ENCODE measurements at regions not wholly inside any gene's neighbourhood (a gene's known extent, or its start where the extent isn't known, plus 50 kb on each side); places are given as distances from the start of the nearest gene placed in this dataset.

DNA sequence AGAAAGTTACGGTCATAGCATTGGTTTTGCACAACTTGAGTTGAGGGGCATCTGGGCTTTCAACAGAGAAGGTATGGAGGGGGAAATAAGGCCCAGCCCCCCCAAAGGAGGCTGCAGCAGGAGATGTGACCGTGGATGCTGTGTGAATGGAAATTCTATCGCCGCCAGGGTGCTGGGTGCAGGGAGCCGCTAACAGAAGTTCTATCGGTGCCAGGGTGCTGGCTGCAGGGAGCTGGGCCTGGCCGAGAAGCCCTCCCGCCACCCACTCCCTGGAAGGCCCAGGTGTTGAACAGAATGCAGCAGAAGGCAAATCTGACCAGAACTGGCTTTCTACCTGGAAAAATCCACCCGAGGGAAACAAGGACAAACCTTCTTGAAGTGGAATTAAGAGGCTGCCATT lies 115.0 kb downstream of the SHANK2 start:
- no peaks in the 10 kb centered on the region for H3K27me3 ChIP-seq (ENCODE audit: control insufficient read depth, insufficient read depth, low read length, poor library complexity, severe bottlenecking)
- no peak overlapping the region for H3K27ac ChIP-seq (ENCODE audit: low read depth, low read length)
- Mint-ChIP-seq H3K4me3 (no peak overlapping the region), H3K4me1 (peaks cover 5% of the 10 kb centered on the region), H3K27ac (peak overlapping the region; percentile 66), H3K27me3 (ENCODE audit: insufficient read depth) (no peaks in the 10 kb centered on the region), H3K36me3 (ENCODE audit: low read depth) (peaks cover 9% of the 10 kb centered on the region), H3K9me3 (no peaks in the 10 kb centered on the region)
- H3K4me1 ChIP-seq (ENCODE audit: control insufficient read depth, insufficient read depth, low read length) = peaks cover 2% of the 10 kb centered on the region
- TF ChIP-seq, protein P1, sequence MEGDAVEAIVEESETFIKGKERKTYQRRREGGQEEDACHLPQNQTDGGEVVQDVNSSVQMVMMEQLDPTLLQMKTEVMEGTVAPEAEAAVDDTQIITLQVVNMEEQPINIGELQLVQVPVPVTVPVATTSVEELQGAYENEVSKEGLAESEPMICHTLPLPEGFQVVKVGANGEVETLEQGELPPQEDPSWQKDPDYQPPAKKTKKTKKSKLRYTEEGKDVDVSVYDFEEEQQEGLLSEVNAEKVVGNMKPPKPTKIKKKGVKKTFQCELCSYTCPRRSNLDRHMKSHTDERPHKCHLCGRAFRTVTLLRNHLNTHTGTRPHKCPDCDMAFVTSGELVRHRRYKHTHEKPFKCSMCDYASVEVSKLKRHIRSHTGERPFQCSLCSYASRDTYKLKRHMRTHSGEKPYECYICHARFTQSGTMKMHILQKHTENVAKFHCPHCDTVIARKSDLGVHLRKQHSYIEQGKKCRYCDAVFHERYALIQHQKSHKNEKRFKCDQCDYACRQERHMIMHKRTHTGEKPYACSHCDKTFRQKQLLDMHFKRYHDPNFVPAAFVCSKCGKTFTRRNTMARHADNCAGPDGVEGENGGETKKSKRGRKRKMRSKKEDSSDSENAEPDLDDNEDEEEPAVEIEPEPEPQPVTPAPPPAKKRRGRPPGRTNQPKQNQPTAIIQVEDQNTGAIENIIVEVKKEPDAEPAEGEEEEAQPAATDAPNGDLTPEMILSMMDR (conservative IDR thresholded peaks at IDR 0.05) = no peak
- H3K4me3 ChIP-seq (ENCODE audit: low read length) = no peak overlapping the region
- no peak overlapping the region for H3K9ac ChIP-seq (ENCODE audit: extremely low read depth, low read length, poor library complexity, severe bottlenecking)
- 94 to 97% methylated on average over 8 to 9 of the region's 9 CpGs for WGBS, 2 experiments (ENCODE audit: insufficient coverage in 1 of 2, insufficient read length in 1 of 2)
- no peaks in the 10 kb centered on the region for H3K36me3 ChIP-seq (ENCODE audit: control insufficient read depth, insufficient read depth, low read length)
- no peaks in the 10 kb centered on the region for H3K9me3 ChIP-seq (ENCODE audit: control insufficient read depth, low read length)
- no peak for DNase-seq

- TF ChIP-seq, protein P1 (conservative IDR thresholded peaks at IDR 0.05) = no peak
- no peaks in the 10 kb centered on the region for H3K9me3 ChIP-seq (ENCODE audit: control insufficient read depth, low read length)
- no peak overlapping the region for H3K4me3 ChIP-seq (ENCODE audit: low read length)
- no peak overlapping the region for H3K4me3 Mint-ChIP-seq
- no peak overlapping the region for H3K27ac Mint-ChIP-seq
- peaks cover 9% of the 10 kb centered on the region for H3K36me3 Mint-ChIP-seq (ENCODE audit: low read depth)
- H3K9ac ChIP-seq (ENCODE audit: extremely low read depth, low read length, poor library complexity, severe bottlenecking) = no peak overlapping the region
- H3K36me3 ChIP-seq (ENCODE audit: control insufficient read depth, insufficient read depth, low read length) = no peaks in the 10 kb centered on the region
- H3K27me3 Mint-ChIP-seq (ENCODE audit: insufficient read depth) = no peaks in the 10 kb centered on the region
- peaks cover 10% of the 10 kb centered on the region for H3K4me1 ChIP-seq (ENCODE audit: control insufficient read depth, insufficient read depth, low read length)
- DNase-seq = no peak
- H3K9me3 Mint-ChIP-seq = no peaks in the 10 kb centered on the region
- no peaks in the 10 kb centered on the region for H3K27me3 ChIP-seq (ENCODE audit: control insufficient read depth, insufficient read depth, low read length, poor library complexity, severe bottlenecking)
- WGBS, 2 experiments (ENCODE audit: insufficient coverage in 1 of 2, insufficient read length in 1 of 2) = 92 to 95% methylated on average over 5 to 7 of the region's 7 CpGs
- peaks cover 15% of the 10 kb centered on the region for H3K4me1 Mint-ChIP-seq
- no peak overlapping the region for H3K27ac ChIP-seq (ENCODE audit: low read depth, low read length)
Observed at GRCh38 chr11:71136095-71136845, 116.1 kb downstream of the SHANK2 start.

DNA sequence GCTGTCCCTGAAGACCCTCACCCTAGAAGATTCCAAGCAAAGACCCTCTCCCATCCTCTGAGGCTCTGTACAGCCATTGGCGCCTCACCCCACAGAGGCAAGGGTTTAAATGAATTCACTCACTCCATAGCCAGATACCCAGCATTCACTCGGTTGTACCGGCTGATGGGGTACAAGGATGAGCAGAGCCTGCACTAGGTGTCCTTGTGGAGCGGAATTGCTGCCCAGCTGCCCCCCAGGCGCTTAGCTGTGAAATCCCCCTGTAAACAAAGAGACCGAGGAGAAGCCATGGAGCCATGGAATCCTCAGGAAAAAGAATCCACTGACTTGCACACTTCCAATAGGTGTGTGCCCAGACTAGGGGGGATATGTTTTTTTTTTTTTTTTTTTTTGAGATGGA lies 117.3 kb downstream of the SHANK2 start:
- no peaks in the 10 kb centered on the region for H3K9me3 Mint-ChIP-seq
- no peak overlapping the region for H3K27ac Mint-ChIP-seq
- WGBS, 2 experiments (ENCODE audit: insufficient coverage in 1 of 2, insufficient read length in 1 of 2) = 95 to 100% methylated on average over 3 to 6 of the region's 6 CpGs
- H3K4me1 ChIP-seq (ENCODE audit: control insufficient read depth, insufficient read depth, low read length) = peaks cover 10% of the 10 kb centered on the region
- TF ChIP-seq, protein P1 (conservative IDR thresholded peaks at IDR 0.05) = no peak
- no peak overlapping the region for H3K9ac ChIP-seq (ENCODE audit: extremely low read depth, low read length, poor library complexity, severe bottlenecking)
- H3K36me3 Mint-ChIP-seq (ENCODE audit: low read depth) = peaks cover 10% of the 10 kb centered on the region
- no peaks in the 10 kb centered on the region for H3K27me3 ChIP-seq (ENCODE audit: control insufficient read depth, insufficient read depth, low read length, poor library complexity, severe bottlenecking)
- no peak overlapping the region for H3K27ac ChIP-seq (ENCODE audit: low read depth, low read length)
- H3K9me3 ChIP-seq (ENCODE audit: control insufficient read depth, low read length) = no peaks in the 10 kb centered on the region
- H3K27me3 Mint-ChIP-seq (ENCODE audit: insufficient read depth) = no peaks in the 10 kb centered on the region
- H3K4me3 Mint-ChIP-seq = no peak overlapping the region
- DNase-seq = no peak
- H3K36me3 ChIP-seq (ENCODE audit: control insufficient read depth, insufficient read depth, low read length) = no peaks in the 10 kb centered on the region
- peaks cover 15% of the 10 kb centered on the region for H3K4me1 Mint-ChIP-seq
- H3K4me3 ChIP-seq (ENCODE audit: low read length) = no peak overlapping the region
